Hepatocyte (in vitro differentiated cells): ENCODE measurements at regions not wholly inside any gene's neighbourhood (a gene's known extent, or its start where the extent isn't known, plus 50 kb on each side); places are given as distances from the start of the nearest gene placed in this dataset.

ENCODE experiments used
- DNase-seq: peaks from one replicate; pipeline ENCODE4 v3.0.0-alpha.2; 2016; ENCODE audit warnings: low spot score
- H2AFZ ChIP-seq: fragments of 200-600 bp; sonication (generic); 2 replicates; pipeline ENCODE4 v1.6.0; 2016; ENCODE audit warnings: antibody characterized with exemption, mild to moderate bottlenecking
- H3K27ac ChIP-seq: fragments of 200-600 bp; sonication (generic); 2 replicates; pipeline ENCODE4 v1.5.1; 2016; ENCODE audit warnings: mild to moderate bottlenecking
- H3K27me3 ChIP-seq: fragments of 200-600 bp; sonication (generic); 2 replicates; pipeline ENCODE4 v1.6.1; 2016
- H3K36me3 ChIP-seq: fragments of 200-600 bp; sonication (generic); replicated peaks from 2 replicates; pipeline ENCODE4 v1.5.1; 2016; ENCODE audit warnings: low read depth; ENCODE audit not compliant: insufficient read depth
- H3K4me1 ChIP-seq: fragments of 200-600 bp; sonication (generic); 2 replicates; pipeline ENCODE4 v1.5.1; 2016; ENCODE audit warnings: mild to moderate bottlenecking, moderate library complexity; ENCODE audit not compliant: insufficient read depth
- H3K4me2 ChIP-seq: fragments of 200-600 bp; sonication (generic); 2 replicates; pipeline ENCODE4 v1.6.0; 2016
- H3K4me3 ChIP-seq: fragments of 200-600 bp; sonication (generic); 2 replicates; pipeline ENCODE4 v1.5.1; 2016; ENCODE audit warnings: mild to moderate bottlenecking
- H3K79me2 ChIP-seq: fragments of 200-600 bp; sonication (generic); 2 replicates; pipeline ENCODE4 v1.6.0; 2017; ENCODE audit warnings: mild to moderate bottlenecking
- H3K9me2 ChIP-seq: fragments of 200-600 bp; sonication (generic); replicated peaks from 2 replicates; pipeline ENCODE4 v1.6.0; 2017; ENCODE audit warnings: mild to moderate bottlenecking; ENCODE audit not compliant: insufficient read depth
- H3K9me3 ChIP-seq: fragments of 200-600 bp; sonication (generic); 2 replicates; pipeline ENCODE4 v1.5.1; 2016; ENCODE audit warnings: low read depth, mild to moderate bottlenecking
- H4K20me1 ChIP-seq: fragments of 200-600 bp; sonication (generic); 2 replicates; pipeline ENCODE4 v1.6.0; 2016; ENCODE audit warnings: mild to moderate bottlenecking; ENCODE audit not compliant: insufficient read depth, poor library complexity, severe bottlenecking
- CTCF ChIP-seq: fragments of 200-600 bp; sonication (generic); IDR thresholded peaks from 2 replicates; pipeline ENCODE4 v1.5.1; 2016; ENCODE audit warnings: antibody characterized with exemption, mild to moderate bottlenecking; ENCODE audit not compliant: poor library complexity
- EZH2 ChIP-seq: fragments of 200-600 bp; sonication (generic); IDR thresholded peaks from 2 replicates; pipeline ENCODE4 v1.6.1; 2016; ENCODE audit warnings: antibody characterized with exemption, mild to moderate bottlenecking, borderline replicate concordance
- EZH2phosphoT487 ChIP-seq: fragments of 200-600 bp; sonication (generic); IDR thresholded peaks from one replicate; pipeline ENCODE4 v1.6.1; 2018; ENCODE audit warnings: antibody characterized with exemption, mild to moderate bottlenecking, low read depth, moderate library complexity; ENCODE audit not compliant: unreplicated experiment, severe bottlenecking
- WGBS: methylation state at CpG from one replicate; pipeline ENCODE4 v1.1.6; 2016; ENCODE audit warnings: low lambda C conversion rate; ENCODE audit errors: missing lambda C conversion rate; 5-methylcytosine and 5-hydroxymethylcytosine counted together

GRCh38 chr4:74528178-74528577 lies 83.2 kb downstream of the AREG start:
- H2AFZ ChIP-seq = no peak overlapping the region

DNA sequence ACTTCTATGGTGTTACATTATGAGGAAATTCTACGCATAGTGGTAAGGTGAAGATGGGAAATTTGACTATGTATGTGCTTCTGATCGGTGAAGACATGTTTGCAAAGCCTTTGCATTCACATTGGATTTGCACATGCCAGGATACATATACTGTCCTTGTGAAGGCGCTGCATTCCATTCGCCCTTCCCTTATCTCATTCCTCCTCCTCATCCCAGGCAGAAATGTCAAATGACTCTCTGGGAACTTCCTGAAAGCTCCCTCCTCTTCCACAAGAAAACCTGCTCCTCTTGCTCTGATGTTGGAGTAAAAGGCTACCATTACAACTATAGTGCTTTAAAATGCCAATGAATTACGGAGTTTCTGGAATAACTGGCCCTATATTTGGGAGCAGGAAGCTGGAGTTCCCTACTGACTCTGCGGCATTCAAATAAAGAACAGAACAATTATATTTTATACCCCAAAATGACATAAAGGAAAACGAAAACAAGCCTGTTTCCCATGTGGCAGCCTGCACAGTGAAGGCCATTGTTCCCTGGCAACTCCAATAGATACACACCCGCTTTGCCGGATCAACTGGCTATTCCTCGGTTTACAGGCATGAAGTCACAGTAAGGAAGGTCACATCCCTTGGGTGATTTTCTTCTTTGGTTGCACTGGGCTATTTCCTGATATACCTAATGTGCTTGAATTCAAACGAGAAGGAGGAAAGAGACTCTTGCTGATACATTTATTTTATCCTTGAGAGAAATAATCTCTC lies 84.5 kb downstream of the AREG start:
- no peaks in the 10 kb centered on the region for H3K36me3 ChIP-seq
- H3K9me3 ChIP-seq = no peaks in the 10 kb centered on the region

More at GRCh38 chr4:74528178-74528577, 83.2 kb downstream of the AREG start:
- Histone ChIP-seq H3K27ac (no peak overlapping the region), H3K36me3 (no peaks in the 10 kb centered on the region), H3K9me2 (no peaks in the 10 kb centered on the region), H3K4me2 (no peak overlapping the region), H3K79me2 (no peaks in the 10 kb centered on the region), H4K20me1 (no peaks in the 10 kb centered on the region), H3K27me3 (no peaks in the 10 kb centered on the region), H3K9me3 (no peaks in the 10 kb centered on the region), H3K4me3 (no peak overlapping the region), H3K4me1 (no peaks in the 10 kb centered on the region)
- WGBS = 83% methylated on average over 1 of the region's 1 CpG
- TF ChIP-seq EZH2 (no peak), EZH2phosphoT487 (no peak), CTCF (no peak)
- no peak for DNase-seq

DNA sequence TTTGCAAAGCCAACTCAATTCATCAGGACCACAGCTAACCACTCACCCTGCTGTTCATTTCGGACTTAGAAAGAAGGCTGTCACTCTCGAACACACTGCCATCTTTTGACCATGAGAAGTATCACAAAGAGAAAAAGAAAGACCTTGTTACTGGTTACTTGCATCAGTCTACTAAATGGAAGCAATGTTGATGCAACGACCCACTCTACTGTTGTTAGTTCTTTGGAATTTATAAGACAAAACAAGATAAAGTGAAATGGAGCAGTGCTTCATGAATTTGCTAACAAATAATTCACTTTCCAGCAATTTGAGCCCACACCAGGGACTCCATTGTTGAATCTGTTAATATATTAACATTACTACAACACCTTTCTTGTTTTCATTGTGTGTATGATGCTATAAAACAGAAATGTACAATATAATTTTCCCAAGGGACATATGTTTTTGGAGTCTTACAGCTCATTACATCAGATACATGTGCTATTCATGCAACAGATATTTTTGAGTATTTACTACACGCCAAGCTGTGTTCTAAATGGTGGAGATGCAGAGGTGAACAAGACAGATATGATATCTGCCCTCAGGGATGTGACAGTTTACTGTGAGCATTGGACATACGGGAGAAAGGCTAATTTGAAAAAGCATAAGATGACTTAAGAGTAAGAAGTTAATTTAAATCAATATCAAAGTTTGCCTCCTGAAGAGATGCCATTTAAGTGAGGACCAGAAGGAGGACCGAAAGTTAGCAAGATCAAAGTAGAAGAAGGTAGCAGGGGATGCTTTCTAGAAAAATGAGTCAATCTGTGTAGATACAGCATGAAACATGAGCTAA lies 87.2 kb downstream of the AREG start:
- Histone ChIP-seq H3K27ac (peak overlapping the region; percentile 8), H3K27me3 (no peaks in the 10 kb centered on the region), H2AFZ (no peak overlapping the region), H3K36me3 (no peaks in the 10 kb centered on the region), H3K4me2 (no peak overlapping the region), H4K20me1 (no peaks in the 10 kb centered on the region), H3K4me3 (no peak overlapping the region), H3K4me1 (peaks cover 19% of the 10 kb centered on the region), H3K79me2 (no peaks in the 10 kb centered on the region), H3K9me2 (no peaks in the 10 kb centered on the region), H3K9me3 (no peaks in the 10 kb centered on the region)
- 46% methylated on average over 6 of the region's 6 CpGs for WGBS
- peak; percentile 73 for DNase-seq
- TF ChIP-seq CTCF (peak; percentile 66), EZH2phosphoT487 (no peak)

More for the DNA sequence above, 84.5 kb downstream of the AREG start:
- DNase-seq = no peak
- Histone ChIP-seq H3K9me2 (no peaks in the 10 kb centered on the region), H3K4me1 (peaks cover 7% of the 10 kb centered on the region), H3K27me3 (no peaks in the 10 kb centered on the region), H4K20me1 (no peaks in the 10 kb centered on the region), H3K27ac (no peak overlapping the region), H3K79me2 (no peaks in the 10 kb centered on the region), H2AFZ (no peak overlapping the region), H3K4me2 (no peak overlapping the region), H3K4me3 (no peak overlapping the region)
- WGBS = 78% methylated on average over 11 of the region's 11 CpGs
- TF ChIP-seq EZH2 = no peak
- TF ChIP-seq EZH2phosphoT487 = no peak
- no peak for TF ChIP-seq CTCF
